Mesendoderm (in vitro differentiated cells): ENCODE measurements at regions not wholly inside any gene's neighbourhood (a gene's known extent, or its start where the extent isn't known, plus 50 kb on each side); places are given as distances from the start of the nearest gene placed in this dataset.

Source experiments
- DNase-seq: peaks from one replicate; pipeline ENCODE4 v3.0.0; 2013
- H2AK5ac ChIP-seq: 2 replicates; pipeline ENCODE4 v1.6.1; 2013; ENCODE audit warnings: low read length, inconsistent platforms
- H2BK120ac ChIP-seq: 2 replicates; pipeline ENCODE4 v1.6.1; 2013; ENCODE audit warnings: low read depth, mild to moderate bottlenecking, low read length, moderate library complexity, mixed read lengths
- H2BK15ac ChIP-seq: replicated peaks from 2 replicates; pipeline ENCODE4 v1.6.1; 2013; ENCODE audit warnings: low read depth, mild to moderate bottlenecking, moderate library complexity
- H2BK5ac ChIP-seq: 2 replicates; pipeline ENCODE4 v1.6.1; 2013; ENCODE audit warnings: low read length, inconsistent platforms
- H3K18ac ChIP-seq: 2 replicates; pipeline ENCODE4 v1.6.1; 2013; ENCODE audit warnings: mild to moderate bottlenecking, low read length, mixed read lengths
- H3K23ac ChIP-seq: one replicate; pipeline ENCODE4 v1.6.1; 2013; ENCODE audit warnings: low read length
- H3K27ac ChIP-seq: 2 replicates; pipeline ENCODE4 v1.5.1; 2013; ENCODE audit warnings: low read depth, mild to moderate bottlenecking, inconsistent platforms, low read length, moderate library complexity
- H3K27me3 ChIP-seq: 2 replicates; pipeline ENCODE4 v1.6.1; 2013; ENCODE audit warnings: low read length, control low read depth, mild to moderate bottlenecking, inconsistent platforms; ENCODE audit not compliant: insufficient read depth, poor library complexity
- H3K36me3 ChIP-seq: 2 replicates; pipeline ENCODE4 v1.6.1; 2013; ENCODE audit warnings: low read length, inconsistent platforms; ENCODE audit not compliant: control insufficient read depth, insufficient read depth
- H3K4ac ChIP-seq: one replicate; pipeline ENCODE4 v1.6.1; 2013; ENCODE audit warnings: low read depth, mild to moderate bottlenecking, low read length, moderate library complexity
- H3K4me1 ChIP-seq: 2 replicates; pipeline ENCODE4 v1.6.1; 2013; ENCODE audit warnings: low read depth, low read length, inconsistent platforms; ENCODE audit not compliant: control insufficient read depth
- H3K4me2 ChIP-seq: 2 replicates; pipeline ENCODE4 v1.6.1; 2013; ENCODE audit warnings: low read length
- H3K4me3 ChIP-seq: 2 replicates; pipeline ENCODE4 v1.5.1; 2013; ENCODE audit warnings: mild to moderate bottlenecking, low read length
- H3K56ac ChIP-seq: one replicate; pipeline ENCODE4 v1.6.1; 2013; ENCODE audit warnings: low read length
- H3K79me1 ChIP-seq: 2 replicates; pipeline ENCODE4 v1.6.1; 2013; ENCODE audit warnings: low read length, inconsistent platforms
- H3K79me2 ChIP-seq: 2 replicates; pipeline ENCODE4 v1.6.1; 2013; ENCODE audit warnings: mild to moderate bottlenecking, low read length; ENCODE audit not compliant: control insufficient read depth, insufficient read depth
- H3K9ac ChIP-seq: 2 replicates; pipeline ENCODE4 v1.6.1; 2013; ENCODE audit warnings: low read length, inconsistent platforms
- H4K5ac ChIP-seq: one replicate; pipeline ENCODE4 v1.6.1; 2013; ENCODE audit warnings: low read length
- H4K8ac ChIP-seq: one replicate; pipeline ENCODE4 v1.6.1; 2013; ENCODE audit warnings: low read depth, mild to moderate bottlenecking, control low read depth, low read length, moderate library complexity
- WGBS: extraction: QIAGEN DNeasy Blood & Tissue Kit; methylation state at CpG from one replicate; pipeline ENCODE4 v1.1.7; 2013; ENCODE audit warnings: low lambda C conversion rate, missing lambda C conversion rate; ENCODE audit not compliant: insufficient coverage; ENCODE audit errors: extremely low coverage; 5-methylcytosine and 5-hydroxymethylcytosine counted together

DNA sequence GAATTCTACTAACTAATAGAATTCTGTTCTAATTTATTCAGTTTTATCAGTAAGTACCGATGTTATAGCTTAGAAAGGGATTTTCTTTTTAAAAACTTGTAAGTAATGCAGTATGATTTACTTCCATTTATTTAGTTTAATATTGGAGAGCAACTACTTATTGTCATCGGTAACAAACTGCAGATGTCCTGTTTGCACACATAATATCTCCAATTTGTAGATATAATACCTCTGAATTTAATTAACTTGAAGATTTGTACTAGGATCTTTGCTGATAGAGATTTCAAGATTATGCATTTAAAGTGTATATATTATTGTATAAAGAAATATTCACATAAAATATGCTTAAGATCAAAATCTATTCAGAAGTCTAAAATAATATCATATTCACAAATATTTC, 356.7 kb downstream of the PCDH17 start:
- Histone ChIP-seq H2BK120ac (no peak overlapping the region), H3K27me3 (no peaks in the 10 kb centered on the region), H4K8ac (no peak overlapping the region), H2BK5ac (no peak overlapping the region), H3K79me2 (no peaks in the 10 kb centered on the region), H3K4ac (no peak overlapping the region), H4K5ac (no peak overlapping the region), H2BK15ac (no peak overlapping the region), H3K36me3 (no peaks in the 10 kb centered on the region), H2AK5ac (no peak overlapping the region), H3K4me2 (no peak overlapping the region), H3K27ac (no peak overlapping the region), H3K9ac (no peak overlapping the region), H3K23ac (no peak overlapping the region), H3K56ac (no peak overlapping the region), H3K4me3 (no peak overlapping the region), H3K4me1 (no peaks in the 10 kb centered on the region), H3K79me1 (no peaks in the 10 kb centered on the region), H3K18ac (no peak overlapping the region)
- no CpG with 5 or more reads among the region's 2 CpGs for WGBS
- DNase-seq, result no peak

GRCh38 chr13:57991041-57991440, 359.5 kb downstream of the PCDH17 start:
- no peak overlapping the region for H2BK120ac ChIP-seq
- DNase-seq, result no peak
- no peak overlapping the region for H3K27ac ChIP-seq
- H4K8ac ChIP-seq, result no peak overlapping the region
- no peak overlapping the region for H3K4me2 ChIP-seq
- H4K5ac ChIP-seq, result no peak overlapping the region
- H3K9ac ChIP-seq, result no peak overlapping the region
- H3K4me1 ChIP-seq, result no peaks in the 10 kb centered on the region
- no peaks in the 10 kb centered on the region for H3K79me2 ChIP-seq
- H3K27me3 ChIP-seq, result no peaks in the 10 kb centered on the region
- H3K79me1 ChIP-seq, result no peaks in the 10 kb centered on the region
- no peak overlapping the region for H2BK15ac ChIP-seq
- no peak overlapping the region for H3K18ac ChIP-seq
- WGBS, result no CpG with 5 or more reads among the region's 5 CpGs
- H3K23ac ChIP-seq, result no peak overlapping the region
- H2AK5ac ChIP-seq, result no peak overlapping the region
- no peak overlapping the region for H3K56ac ChIP-seq
- H3K4ac ChIP-seq, result no peak overlapping the region
- no peak overlapping the region for H3K4me3 ChIP-seq
- no peak overlapping the region for H2BK5ac ChIP-seq
- no peaks in the 10 kb centered on the region for H3K36me3 ChIP-seq

DNA sequence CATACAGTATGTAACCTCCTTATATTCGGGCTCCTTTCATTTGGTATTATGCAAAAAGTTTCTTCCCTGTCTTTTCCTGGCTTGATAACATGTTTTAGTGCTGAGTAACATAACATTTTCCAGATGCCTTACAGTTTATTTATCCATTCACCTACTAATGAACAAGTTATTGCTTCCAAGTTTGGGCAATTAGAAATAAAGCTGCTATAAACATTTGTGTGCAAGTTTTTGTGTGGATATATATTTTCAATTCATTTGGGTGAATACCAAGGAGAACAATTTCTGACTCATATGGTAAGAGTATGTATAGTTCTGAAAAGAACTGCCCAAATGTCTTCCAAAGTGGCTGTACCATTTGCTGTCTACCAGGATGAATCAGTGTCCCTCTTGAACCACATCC, 360.9 kb downstream of the PCDH17 start:
- no peak overlapping the region for H3K23ac ChIP-seq
- no peak overlapping the region for H2BK120ac ChIP-seq
- H3K9ac ChIP-seq, result no peak overlapping the region
- WGBS, result no CpG with 5 or more reads among the region's 1 CpG
- H3K27ac ChIP-seq, result no peak overlapping the region
- H3K36me3 ChIP-seq, result no peaks in the 10 kb centered on the region
- H3K56ac ChIP-seq, result no peak overlapping the region
- H2AK5ac ChIP-seq, result no peak overlapping the region
- H3K79me2 ChIP-seq, result no peaks in the 10 kb centered on the region
- H3K79me1 ChIP-seq, result no peaks in the 10 kb centered on the region
- DNase-seq, result no peak
- H2BK5ac ChIP-seq, result no peak overlapping the region
- H4K8ac ChIP-seq, result no peak overlapping the region
- no peak overlapping the region for H3K4me3 ChIP-seq
- no peaks in the 10 kb centered on the region for H3K27me3 ChIP-seq
- no peak overlapping the region for H2BK15ac ChIP-seq
- H3K18ac ChIP-seq, result no peak overlapping the region
- H4K5ac ChIP-seq, result no peak overlapping the region
- H3K4me2 ChIP-seq, result no peak overlapping the region
- H3K4ac ChIP-seq, result no peak overlapping the region
- H3K4me1 ChIP-seq, result no peaks in the 10 kb centered on the region

DNA sequence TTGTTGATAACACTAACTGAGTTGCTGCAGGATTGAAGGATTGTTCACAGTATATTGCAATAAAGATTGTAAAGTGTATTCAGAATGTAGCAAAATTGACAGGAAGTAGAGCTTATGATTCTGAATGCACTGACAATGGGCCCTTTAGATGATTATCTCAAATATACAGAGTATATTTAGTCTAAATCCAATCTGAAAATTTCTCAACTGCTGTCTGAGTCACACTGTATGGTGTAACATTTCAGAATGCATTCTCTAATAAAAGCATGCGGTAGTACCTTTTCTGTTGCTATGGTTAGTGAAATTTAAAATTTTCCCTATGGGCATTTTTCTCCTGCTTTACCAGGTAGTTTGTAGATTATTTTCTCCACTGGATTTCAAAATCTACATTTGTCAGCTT, 365.2 kb downstream of the PCDH17 start:
- no peak overlapping the region for H3K56ac ChIP-seq

DNA sequence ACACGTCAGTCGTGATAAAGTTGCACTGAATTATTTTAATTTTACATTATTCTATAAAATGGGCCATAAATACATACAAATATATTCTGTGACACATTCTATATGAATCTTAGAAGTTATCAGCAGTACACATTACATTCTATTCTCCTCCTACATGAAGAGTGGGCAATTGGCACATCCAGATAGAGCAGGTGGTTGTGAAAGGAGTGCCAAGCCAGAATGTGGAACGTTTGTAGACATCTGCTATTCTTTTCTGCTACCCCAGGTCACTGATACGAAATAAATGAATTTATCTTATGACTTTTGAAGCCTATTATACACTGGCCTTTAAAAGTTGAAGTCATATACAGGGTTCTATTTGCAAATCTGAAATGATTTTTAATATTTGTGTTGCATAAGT, 373.2 kb downstream of the PCDH17 start:
- no peaks in the 10 kb centered on the region for H3K79me2 ChIP-seq
- no peaks in the 10 kb centered on the region for H3K27me3 ChIP-seq
- DNase-seq, result no peak
- H3K4me3 ChIP-seq, result no peak overlapping the region
- H4K8ac ChIP-seq, result no peak overlapping the region
- H3K9ac ChIP-seq, result no peak overlapping the region
- no CpG with 5 or more reads among the region's 4 CpGs for WGBS
- no peak overlapping the region for H2BK5ac ChIP-seq
- H3K56ac ChIP-seq, result no peak overlapping the region
- no peak overlapping the region for H3K4ac ChIP-seq
- no peak overlapping the region for H4K5ac ChIP-seq
- no peak overlapping the region for H2AK5ac ChIP-seq
- no peaks in the 10 kb centered on the region for H3K79me1 ChIP-seq
- no peak overlapping the region for H3K23ac ChIP-seq
- no peak overlapping the region for H3K4me2 ChIP-seq
- H3K27ac ChIP-seq, result no peak overlapping the region
- no peak overlapping the region for H2BK120ac ChIP-seq
- H3K4me1 ChIP-seq, result no peaks in the 10 kb centered on the region
- no peak overlapping the region for H3K18ac ChIP-seq
- no peak overlapping the region for H2BK15ac ChIP-seq
- H3K36me3 ChIP-seq, result no peaks in the 10 kb centered on the region

More for the DNA sequence above, 365.2 kb downstream of the PCDH17 start:
- no peak for DNase-seq
- Histone ChIP-seq H3K23ac (no peak overlapping the region), H4K8ac (no peak overlapping the region), H2AK5ac (no peak overlapping the region), H2BK5ac (no peak overlapping the region), H3K9ac (no peak overlapping the region), H3K27ac (no peak overlapping the region), H3K36me3 (no peaks in the 10 kb centered on the region), H2BK120ac (no peak overlapping the region), H4K5ac (no peak overlapping the region), H3K4me2 (no peak overlapping the region), H3K18ac (no peak overlapping the region), H3K79me1 (no peaks in the 10 kb centered on the region), H2BK15ac (no peak overlapping the region), H3K79me2 (no peaks in the 10 kb centered on the region), H3K4me1 (no peaks in the 10 kb centered on the region), H3K4me3 (no peak overlapping the region), H3K4ac (no peak overlapping the region), H3K27me3 (no peaks in the 10 kb centered on the region)
- no CpG with 5 or more reads among the region's 1 CpG for WGBS

GRCh38 chr13:58018020-58018419, 386.5 kb downstream of the PCDH17 start:
- Histone ChIP-seq H3K36me3 (no peaks in the 10 kb centered on the region), H3K27ac (no peak overlapping the region), H2BK120ac (no peak overlapping the region), H4K8ac (no peak overlapping the region), H3K56ac (no peak overlapping the region), H3K23ac (no peak overlapping the region), H4K5ac (no peak overlapping the region), H3K4me2 (no peak overlapping the region), H2AK5ac (no peak overlapping the region), H2BK5ac (no peak overlapping the region), H3K27me3 (no peaks in the 10 kb centered on the region), H3K18ac (no peak overlapping the region), H3K4me1 (no peaks in the 10 kb centered on the region), H3K9ac (no peak overlapping the region), H3K4ac (no peak overlapping the region), H2BK15ac (no peak overlapping the region), H3K4me3 (no peak overlapping the region), H3K79me2 (no peaks in the 10 kb centered on the region), H3K79me1 (no peaks in the 10 kb centered on the region)
- peak; percentile 36 for DNase-seq
- WGBS, result no CpG with 5 or more reads among the region's 4 CpGs
